NK-92 (cell line): ENCODE measurements at regions not wholly inside any gene's neighbourhood (a gene's known extent, or its start where the extent isn't known, plus 50 kb on each side); places are given as distances from the start of the nearest gene placed in this dataset.

Experiments
- DNase-seq: peaks from one replicate; lab custom pipeline; 2025; ENCODE audit not compliant: unreplicated experiment; lab: John Stamatoyannopoulos, UW

DNA sequence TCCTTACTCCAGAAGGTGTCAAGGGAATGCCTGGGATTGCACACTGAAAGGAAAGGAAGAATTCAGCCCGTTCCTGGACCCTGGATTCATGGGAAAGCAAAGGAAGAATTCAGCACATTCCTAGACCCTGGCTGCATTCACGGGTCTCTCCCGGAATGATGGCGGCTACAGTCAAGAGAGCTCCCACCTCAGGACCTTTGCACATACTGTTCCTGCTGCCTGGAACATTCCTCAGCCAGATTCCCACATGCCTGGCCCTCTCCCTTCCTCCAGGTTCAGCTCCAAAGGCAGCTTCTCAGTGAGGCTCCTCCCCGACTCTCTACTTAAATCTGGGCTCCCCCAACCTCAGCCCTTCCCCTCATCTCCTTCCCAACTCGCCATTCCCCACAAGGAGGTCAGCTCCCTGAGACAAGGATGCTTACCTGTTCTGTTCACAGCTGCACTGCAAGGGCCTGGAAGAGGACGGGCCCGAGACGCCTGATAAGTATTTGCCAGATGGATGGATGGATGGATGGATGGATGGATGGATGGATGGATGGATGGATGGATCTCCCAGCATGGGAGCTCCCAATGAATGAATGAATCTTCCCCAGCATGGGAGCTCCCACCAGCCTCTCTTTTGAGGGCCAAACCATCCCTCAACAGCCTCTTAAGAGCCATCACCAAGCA is 77.4 kb downstream of the NCOR2 start:
- no peak for DNase-seq

DNA sequence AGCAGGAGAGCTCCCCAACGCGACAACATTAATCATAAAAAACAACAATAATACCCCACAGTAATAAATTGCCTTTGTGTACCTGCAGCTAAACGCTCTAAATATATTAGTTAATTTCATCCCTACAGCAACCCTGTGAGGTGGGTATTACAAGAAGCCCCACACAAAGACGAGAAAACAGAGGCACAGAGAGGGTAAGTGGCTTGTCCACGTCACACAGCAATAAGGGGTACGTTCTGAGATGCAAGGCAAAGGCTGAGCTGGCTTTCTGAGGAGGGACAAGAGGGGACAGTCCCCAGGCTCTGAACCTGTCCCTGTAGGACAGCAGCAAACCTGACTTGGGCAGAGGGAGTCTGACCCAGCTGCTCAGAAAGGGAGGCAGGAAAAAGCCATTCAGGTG is 78.2 kb downstream of the NCOR2 start:
- DNase-seq: no peak

DNA sequence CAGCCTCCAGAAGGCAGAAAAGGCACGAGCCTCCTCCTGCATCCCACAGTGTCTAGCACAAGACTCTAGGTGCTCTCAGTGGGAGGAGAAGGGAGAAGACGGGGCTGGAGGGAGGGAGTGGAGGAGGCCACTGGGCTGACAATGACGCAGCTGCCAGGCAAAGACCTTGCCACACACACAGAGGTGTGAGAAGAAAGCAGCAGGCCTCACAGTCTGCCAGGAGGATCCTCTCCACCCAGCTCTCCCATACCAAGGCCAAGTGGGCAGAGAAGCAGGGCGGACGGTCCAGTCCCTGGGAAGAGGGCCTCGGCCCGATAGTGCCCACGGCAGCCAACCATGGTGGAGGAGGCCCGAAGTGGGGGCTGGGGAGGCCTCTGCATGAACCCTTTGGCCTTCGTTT is 78.9 kb downstream of the NCOR2 start:
- no peak for DNase-seq

DNA sequence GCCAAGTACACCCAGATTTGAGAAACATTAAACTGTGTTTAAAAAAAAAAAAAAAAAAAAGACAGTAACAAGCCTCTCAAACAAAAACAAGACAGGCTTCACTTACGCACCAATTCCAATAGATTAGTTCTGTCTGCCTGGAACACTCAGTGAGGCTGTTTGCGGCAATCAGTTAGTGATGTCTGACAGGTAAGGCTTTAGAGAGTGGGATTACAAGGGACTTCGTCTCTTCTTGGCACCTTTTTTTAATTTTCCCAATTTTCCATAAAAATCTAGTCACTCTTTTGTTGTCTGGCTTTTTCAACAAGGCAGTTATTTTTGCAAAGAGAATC is 79.6 kb downstream of the NCOR2 start:
- DNase-seq: no peak

DNA sequence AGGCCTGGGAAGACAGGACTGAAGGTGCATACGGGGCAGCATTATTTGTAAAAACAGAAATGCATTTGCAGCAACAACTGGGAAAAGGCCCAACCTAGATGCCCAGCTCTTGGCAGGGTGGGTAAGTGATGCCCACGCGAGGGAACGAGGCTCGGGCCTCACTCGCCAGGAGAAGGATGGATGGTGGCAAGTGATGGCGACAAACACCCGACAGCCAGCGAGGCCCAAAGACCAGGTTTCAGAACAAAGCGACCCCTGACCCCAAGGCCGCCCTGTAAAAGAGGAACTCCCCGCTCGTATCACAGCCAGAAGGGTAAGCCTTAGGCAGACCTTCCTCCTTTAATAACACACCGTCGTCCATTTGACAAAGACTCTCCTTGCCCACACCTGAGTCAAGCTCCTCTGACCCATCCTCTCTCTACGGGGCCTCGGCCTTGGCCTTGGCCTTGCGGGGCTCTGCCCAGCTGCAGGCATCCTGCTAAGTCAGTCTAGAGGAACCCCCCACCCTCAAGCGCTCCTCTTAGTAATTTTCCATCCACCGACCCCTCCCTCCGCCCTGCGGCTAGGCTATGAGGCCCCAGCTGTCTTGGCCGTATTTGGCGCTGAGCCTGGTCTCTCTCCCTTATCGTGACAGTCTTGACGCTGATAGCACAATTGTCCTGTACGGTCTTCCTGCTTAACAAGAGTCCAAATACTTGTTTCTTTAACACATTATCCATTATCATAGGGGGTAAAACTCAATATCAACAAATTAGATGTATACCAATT is 80.2 kb downstream of the NCOR2 start:
- DNase-seq: no peak

DNA sequence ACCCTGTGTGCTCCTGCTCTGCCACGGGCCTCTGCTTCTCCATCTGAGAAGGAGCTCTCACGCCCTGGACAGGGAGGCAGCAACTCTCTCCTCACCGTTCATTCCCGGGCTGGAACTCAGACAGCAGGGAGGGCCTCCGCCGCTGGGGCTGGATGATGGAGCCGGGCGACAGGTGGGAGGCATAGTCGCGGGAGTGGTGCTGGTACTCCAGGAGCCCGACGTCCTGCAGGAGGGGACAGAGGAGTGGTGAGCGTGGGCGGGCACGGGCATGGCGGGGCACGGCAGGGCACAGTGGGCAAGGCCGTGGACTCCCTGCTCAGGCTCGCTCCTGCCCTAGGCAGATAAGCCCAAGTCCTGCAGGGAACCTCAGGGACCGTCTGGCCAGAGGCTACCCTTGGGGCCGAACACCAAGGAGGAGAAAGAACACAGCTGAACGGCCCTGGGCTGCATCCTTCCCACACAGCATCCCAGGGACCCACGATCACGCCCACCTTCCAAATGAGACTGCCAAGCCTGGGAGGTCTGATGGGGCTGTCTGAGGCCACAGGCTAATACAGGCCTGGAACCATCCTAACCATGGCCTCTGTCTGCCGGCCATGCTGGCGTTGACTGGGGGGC is 81.0 kb downstream of the NCOR2 start:
- DNase-seq: no peak

DNA sequence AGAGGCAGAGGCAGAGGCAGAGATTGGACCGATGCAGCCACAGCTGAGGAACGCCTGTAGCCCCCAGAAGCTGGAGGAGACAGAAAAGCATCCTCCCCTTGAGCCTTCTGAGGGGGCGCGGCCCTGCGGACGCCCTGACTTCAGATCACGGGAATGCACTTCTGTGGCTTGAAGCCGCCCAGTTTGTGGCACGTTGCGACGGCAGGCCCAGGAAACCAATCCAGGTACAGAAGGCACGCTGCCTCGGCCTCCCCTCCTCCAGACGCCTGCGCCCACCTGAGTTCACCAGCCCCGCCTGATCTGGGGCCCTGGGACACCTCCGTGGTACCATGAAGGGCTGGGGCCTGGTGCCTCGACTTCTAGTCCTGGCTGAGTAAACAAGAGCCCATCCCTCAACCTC is 82.0 kb downstream of the NCOR2 start:
- no peak for DNase-seq

DNA sequence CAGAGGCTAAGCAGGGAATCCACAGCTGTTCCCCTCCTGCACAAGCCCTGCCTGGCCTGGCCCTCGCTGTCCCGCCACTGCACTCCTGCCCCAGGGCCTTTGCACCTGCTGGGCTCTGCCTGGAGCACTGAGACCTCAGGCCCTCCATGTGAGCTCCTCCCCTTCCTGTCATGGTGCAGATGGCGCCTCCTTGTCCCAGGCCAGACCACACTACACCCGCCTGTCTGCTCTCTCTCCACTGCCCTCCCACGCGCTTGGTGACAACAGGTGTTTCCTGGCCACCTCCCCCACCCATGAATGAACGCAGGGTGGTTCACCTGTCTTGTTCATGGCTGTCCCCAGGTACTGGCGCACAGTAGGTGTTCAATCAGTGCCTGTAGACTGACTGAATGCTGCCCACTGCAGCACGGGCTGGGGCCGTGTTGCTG is 82.9 kb downstream of the NCOR2 start:
- DNase-seq: no peak

DNA sequence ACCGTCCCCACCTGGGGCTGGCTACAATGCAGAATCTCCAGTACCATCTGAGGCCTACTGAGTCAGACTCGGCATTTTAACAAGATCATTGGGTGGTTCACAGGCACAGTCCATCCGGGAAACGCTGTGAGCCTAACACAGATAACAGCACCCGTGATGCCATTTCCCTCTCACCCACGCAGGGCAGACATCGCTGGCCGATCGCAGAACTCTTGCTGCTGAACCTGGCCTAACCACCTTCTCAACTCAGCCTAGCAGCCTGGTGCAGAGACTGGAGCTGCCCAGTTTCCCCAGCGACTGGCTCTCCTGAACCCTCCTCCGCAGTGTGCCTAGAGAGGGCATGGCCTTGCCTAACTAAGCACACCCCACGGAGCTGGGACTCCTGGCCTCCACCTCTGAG is 83.3 kb downstream of the NCOR2 start:
- no peak for DNase-seq

DNA sequence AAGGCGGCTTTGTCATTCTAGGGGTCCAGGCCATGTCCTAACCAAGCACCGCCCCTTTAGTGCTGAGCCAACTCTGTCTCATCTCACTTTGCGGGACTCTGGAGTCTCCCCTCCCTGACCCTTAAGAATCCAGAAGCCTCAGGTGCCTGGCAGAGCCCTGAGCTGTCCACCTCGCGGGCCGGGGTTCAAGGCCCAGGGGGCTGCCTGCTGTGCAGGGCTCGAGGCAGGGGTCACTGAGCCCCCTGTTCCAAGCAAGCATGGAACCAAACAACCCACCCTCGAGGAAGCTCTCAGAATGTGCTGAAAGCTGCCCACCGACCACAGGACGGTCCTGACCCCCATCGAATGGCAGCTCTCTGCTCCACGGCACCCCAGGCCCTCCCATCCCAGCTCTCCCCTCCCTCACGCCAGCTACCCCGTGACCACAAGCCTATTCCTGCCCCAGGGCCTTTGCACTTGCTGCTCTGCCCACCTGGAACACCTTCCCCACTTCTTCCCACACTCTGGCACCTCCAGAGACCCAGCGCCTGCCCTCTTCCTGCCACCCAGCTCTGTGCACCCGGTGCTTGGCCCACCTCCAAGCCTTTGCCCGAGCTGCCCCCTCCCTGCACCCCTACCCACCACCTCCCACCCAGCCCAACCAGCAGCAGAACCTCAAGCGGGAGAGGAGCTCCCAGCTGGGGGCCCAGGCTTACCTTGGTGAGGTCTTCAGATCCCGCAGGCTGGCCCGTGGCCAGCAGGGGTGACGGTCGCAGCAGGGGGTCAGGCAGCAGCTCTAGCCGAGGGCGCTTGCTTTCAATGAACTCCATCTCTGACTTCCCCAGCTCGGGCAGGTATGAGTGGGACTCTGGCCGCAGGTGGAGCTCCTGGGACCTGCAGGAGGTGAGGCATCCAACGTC is 84.3 kb downstream of the NCOR2 start:
- DNase-seq: no peak

DNA sequence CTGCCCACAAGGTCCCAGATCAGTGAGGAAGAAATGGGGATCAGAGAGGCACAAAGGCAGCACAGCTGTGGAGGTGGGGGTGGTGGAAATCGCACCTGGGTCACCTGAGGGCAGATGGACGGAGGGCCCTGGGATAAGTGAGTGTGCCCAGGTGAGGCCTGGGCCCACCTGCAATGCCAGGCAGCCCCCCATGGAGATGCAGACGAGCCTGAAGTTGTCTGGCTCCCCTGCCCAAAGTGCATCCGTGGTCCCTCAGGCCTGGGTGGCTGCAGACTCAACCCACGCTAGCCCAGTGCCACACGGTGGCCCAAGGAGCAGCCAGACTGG is 84.9 kb downstream of the NCOR2 start:
- no peak for DNase-seq

DNA sequence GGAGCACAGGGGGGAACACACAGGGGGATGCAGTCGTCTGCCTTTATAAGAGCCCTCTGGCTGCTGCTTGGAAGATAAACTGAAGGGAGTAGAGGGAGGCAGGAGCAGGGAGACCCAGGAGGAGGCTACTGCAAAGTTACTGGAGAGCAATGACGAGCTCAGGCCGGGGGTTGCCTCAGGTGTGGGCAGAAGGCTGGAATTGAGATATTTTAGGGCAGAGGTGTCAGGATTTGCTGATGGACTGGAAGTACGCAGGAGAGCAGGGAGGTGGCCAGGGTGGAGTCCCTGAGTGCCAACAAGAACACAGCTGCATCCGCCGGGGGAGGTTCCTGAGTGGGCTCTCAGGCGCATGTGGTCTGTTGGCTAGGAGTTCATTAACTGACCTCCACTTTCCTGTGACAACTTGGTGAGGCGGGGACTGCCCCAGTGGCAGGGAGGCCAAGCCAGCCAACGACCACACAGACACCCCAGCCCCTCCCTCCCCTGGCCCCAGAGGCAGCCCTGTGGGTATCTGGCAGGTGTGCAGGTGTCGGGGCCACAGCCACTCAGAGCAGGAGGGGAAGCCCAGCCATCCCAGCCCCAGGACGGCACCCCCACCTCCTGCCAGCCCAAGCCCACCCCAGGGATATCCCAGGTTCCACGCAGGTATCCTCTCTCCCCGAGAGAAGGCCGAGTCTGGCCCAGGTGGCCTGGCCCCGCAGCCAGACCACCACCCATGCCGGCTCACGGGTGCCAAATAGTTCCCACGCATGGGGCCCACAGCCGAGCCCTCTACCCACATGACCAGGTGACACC is 85.4 kb downstream of the NCOR2 start:
- no peak for DNase-seq

DNA sequence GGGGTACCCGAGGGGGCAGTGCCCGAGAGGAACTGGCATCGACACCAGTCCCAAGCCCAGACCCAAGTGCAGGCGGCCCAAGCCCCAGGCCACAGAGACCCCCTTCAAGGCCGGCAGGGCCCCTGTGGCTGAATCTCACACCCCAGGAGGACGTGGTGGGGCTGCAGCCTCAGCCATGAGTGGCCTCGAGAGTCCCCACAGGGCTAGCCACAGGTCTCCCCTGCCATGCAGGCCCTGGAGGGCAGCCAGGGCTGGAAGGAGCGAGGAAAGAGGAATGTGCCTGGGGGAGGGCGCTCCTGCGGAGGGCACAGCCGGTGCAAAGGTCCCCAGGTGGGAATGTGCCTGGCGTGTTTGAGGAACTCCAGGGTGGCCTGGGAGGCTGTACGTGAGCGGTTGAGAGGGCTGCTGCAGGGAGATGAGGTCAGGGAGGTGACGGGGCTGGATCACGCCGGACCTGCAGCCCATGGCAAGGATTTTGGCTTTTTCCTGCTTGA is 86.1 kb downstream of the NCOR2 start:
- DNase-seq: no peak

DNA sequence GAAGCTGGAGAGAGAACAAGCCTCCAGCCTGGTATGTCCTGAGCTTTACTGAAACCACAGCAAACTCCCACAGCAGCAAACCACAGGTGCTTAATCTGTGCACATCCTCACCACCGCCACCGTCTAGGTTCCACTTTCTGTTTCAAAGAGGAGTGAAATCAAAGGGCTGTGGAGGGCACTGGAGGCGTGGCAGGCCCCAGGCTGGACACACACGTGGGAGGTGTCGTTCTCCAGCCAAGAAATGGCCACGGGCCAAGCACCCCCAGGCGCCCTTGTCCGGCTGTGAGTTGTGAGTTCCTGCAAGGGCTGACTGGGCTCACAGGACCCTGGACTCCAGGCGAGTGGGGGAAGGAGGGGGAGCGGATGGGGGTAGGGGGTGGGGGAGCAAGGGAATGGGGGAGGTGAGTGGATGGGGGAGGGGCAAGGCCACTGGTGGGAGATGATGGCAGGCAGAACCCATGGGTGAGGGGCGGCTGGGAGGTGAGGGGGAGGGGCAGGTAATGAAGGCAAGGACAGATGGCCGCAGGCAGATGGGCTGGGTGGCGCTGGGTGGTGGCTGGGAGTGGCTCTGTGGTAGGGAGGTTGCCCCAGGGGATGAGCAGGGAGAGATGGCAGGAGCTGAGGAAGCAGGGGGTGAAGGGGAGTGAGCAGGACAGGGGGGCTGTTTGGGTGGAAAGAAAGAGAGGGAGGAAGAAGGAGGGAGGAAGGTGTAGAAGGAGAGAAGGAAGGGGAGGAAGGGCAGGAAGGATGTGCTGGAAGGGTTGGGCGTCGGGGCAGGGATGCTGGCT is 86.7 kb downstream of the NCOR2 start:
- DNase-seq: no peak

DNA sequence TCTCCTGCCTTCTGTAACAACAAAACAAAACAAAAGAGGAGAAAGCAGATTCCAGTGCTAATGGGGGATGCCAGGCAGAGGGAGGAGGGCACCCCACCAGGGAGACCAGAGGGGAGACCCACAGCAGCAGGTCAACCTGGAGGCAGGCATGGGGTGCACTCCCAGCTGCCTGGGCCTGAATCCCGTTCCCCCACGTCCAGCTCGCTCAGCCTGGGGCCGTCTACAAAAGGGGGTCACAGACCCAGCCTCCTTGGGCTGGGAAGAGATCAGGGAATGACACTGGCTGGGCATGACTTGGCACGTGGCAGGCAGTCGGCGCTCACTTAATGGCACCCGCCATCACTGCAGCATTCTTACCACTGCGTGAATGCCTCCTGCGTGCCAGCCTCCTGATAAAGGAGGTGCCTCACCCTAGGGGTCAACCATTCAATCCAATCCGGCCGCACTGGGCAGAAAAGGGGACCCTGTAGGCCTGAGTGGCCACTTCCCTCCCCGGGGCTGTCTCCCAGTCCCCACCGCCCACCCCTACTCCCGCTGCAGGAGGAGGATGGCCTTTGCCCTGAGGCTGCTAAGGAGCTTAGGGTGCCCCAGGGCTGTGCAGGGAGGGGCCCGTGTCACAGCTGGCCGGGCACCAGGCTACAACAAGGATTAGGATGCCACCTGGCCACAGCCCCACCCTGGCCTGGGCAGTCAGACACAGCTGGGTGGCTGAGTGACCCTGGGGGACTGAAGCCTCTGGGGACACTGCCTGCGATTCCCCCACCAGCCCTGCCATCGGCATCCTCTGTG is 87.5 kb downstream of the NCOR2 start:
- no peak for DNase-seq

DNA sequence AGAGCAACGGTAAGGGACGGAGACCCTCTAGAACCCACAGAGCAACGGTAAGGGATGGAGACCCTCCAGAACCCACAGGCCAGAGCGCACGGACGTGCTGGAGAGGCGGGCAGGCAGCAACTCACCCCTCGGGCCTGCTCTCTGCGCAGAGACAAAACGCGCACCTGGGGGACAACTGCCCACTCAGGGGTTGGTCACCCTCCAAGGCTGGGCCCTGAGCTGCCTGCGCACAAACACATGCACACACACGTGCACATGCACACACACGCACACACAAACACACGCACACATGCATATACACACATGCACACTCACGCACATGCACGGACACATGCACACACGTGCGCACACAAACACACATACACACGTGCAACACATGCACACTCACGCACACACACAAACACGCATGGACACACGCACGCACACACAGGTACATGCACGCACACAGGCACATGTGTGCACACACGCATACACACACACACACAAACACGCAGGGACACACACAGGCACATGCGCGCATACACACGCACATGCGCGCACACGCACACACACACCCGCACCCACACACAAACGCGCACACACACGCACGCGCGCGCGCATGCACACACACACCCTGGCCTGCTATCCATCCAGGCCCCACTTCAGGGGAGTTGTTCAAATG is 88.3 kb downstream of the NCOR2 start:
- DNase-seq: no peak

DNA sequence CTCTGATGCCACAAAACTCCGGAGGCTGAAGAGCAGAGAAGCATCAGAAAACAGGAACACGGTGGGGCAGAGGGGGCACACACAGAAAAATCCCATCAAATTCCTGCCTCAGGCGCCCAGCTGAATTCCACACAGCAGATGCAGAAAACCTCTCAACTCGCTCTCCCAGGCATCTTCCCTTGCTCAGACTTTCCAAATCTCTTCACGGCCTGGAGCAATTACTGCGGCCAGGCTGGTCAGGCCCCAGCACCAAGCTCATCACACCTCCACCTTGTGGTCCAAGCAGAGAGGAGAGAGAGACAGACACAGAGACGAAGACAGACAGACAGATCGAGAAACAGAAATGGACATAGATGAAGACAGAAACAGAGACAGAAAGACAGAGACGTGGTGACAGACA is 89.0 kb downstream of the NCOR2 start:
- DNase-seq: no peak

DNA sequence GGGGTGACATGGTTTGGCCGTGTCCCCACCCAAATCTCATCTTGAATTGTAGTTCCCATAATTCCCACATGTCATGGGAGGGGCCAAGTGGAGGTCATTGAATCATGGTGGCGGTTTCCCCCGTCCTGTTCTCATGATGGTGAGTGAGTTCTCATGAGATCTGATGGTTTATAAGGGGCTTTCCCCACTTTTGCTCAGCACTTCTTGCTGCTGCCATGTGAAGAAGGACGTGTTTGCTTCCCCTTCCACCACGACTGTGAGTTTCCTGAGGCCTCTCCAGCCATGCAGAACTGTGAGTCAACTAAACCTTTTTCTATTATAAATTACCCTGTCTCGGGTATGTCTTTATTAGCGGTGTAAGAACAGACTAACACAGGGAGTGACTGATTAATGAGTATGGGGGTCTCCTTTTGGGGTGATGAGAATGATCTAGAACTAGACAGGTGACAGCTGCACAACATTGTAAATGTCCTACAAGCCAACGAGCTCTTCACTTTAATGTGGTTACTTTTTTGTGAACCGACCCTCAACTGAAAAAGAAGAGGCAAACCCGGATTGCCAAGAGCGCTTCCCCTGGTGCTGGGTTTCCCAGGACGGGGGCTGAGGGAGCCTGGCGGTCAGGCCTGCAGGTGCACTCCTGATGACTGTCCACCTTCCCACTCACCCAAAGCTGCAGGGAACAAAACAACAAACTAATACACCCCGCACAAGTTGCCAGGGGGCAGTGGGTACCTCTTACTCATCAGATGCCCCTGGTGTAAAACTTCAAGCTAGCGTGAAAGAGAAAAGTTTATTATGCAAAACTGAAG is 90.1 kb downstream of the NCOR2 start:
- no peak for DNase-seq
